HG03469 (cell line): ENCODE measurements at regions not wholly inside any gene's neighbourhood (a gene's known extent, or its start where the extent isn't known, plus 50 kb on each side); places are given as distances from the start of the nearest gene placed in this dataset.

Experiments used
- ATAC-seq: cut with Tn5 transposase; IDR thresholded peaks from one replicate; pipeline ENCODE4 v1.9.1; 2021; ENCODE audit warnings: mild to moderate bottlenecking, moderate library complexity, moderate number of reproducible peaks; ENCODE audit not compliant: unreplicated experiment

- no peak for ATAC-seq
Observed at GRCh38 chrX:39458779-39459178, 639.0 kb downstream of the BCOR start.

- ATAC-seq, result no peak
Observed at GRCh38 chrX:39459204-39459603, 638.6 kb downstream of the BCOR start.

- no peak for ATAC-seq
Observed at GRCh38 chrX:39459952-39460351, 637.8 kb downstream of the BCOR start.

GRCh38 chrX:39460499-39460898 is 637.3 kb downstream of the BCOR start:
- ATAC-seq, result no peak

- no peak for ATAC-seq
Observed at GRCh38 chrX:39462835-39463234, 634.9 kb downstream of the BCOR start.

GRCh38 chrX:39464253-39464652 is 633.5 kb downstream of the BCOR start:
- no peak for ATAC-seq

- no peak for ATAC-seq
Observed at GRCh38 chrX:39465467-39465866, 632.3 kb downstream of the BCOR start.

GRCh38 chrX:39465906-39466305 is 631.9 kb downstream of the BCOR start:
- no peak for ATAC-seq

- ATAC-seq, result no peak
Observed at GRCh38 chrX:39469126-39469525, 628.6 kb downstream of the BCOR start.

GRCh38 chrX:39470588-39471407 is 627.0 kb downstream of the BCOR start:
- ATAC-seq, result no peak

GRCh38 chrX:39472161-39472560 is 625.6 kb downstream of the BCOR start:
- ATAC-seq, result no peak

GRCh38 chrX:39473812-39474211 is 623.9 kb downstream of the BCOR start:
- no peak for ATAC-seq

- no peak for ATAC-seq
Observed at GRCh38 chrX:39475372-39475771, 622.4 kb downstream of the BCOR start.

GRCh38 chrX:39476604-39477021 is 621.1 kb downstream of the BCOR start:
- no peak for ATAC-seq

- no peak for ATAC-seq
Observed at GRCh38 chrX:39477031-39477761, 620.6 kb downstream of the BCOR start.

- ATAC-seq, result no peak
Observed at GRCh38 chrX:39477762-39478120, 620.0 kb downstream of the BCOR start.

GRCh38 chrX:39479856-39480255 is 617.9 kb downstream of the BCOR start:
- no peak for ATAC-seq

GRCh38 chrX:39480963-39481362 is 616.8 kb downstream of the BCOR start:
- ATAC-seq, result no peak

GRCh38 chrX:39481621-39482020 is 616.1 kb downstream of the BCOR start:
- ATAC-seq, result no peak

- no peak for ATAC-seq
Observed at GRCh38 chrX:39484159-39485068, 613.3 kb downstream of the BCOR start.
